H1 (cell line): ENCODE measurements at regions not wholly inside any gene's neighbourhood (a gene's known extent, or its start where the extent isn't known, plus 50 kb on each side); places are given as distances from the start of the nearest gene placed in this dataset.

Experiments used
- CTCF ChIP-seq, 3 experiments: IDR thresholded peaks; 1 replicate in 2 of 3; 2 replicates in 1 of 3; pipeline versions ENCODE4 v1.5.1 to v1.6.1; 2011; ENCODE audit warnings: low read length in 3 of 3, mild to moderate bottlenecking in 3 of 3, inconsistent platforms in 2 of 3, low read depth in 1 of 3, moderate library complexity in 1 of 3; ENCODE audit not compliant: insufficient read depth in 1 of 3; ENCODE audit errors: control extremely low read depth in 1 of 3
- EP300 ChIP-seq, 2 experiments: IDR thresholded peaks; 1 replicate in 1 of 2; 2 replicates in 1 of 2; pipeline ENCODE4 v1.6.1; 2011 to 2012; ENCODE audit warnings: low read depth in 2 of 2, low read length in 2 of 2, mild to moderate bottlenecking in 2 of 2, borderline replicate concordance in 1 of 2, inconsistent platforms in 1 of 2, moderate library complexity in 1 of 2
- JUND ChIP-seq: IDR thresholded peaks from 2 replicates; pipeline ENCODE4 v1.6.1; 2011; ENCODE audit warnings: mild to moderate bottlenecking, improper control_type of control experiment, low read length
- MAFK ChIP-seq: IDR thresholded peaks from 2 replicates; pipeline ENCODE4 v1.6.1; 2012; ENCODE audit warnings: low read depth, mild to moderate bottlenecking, improper control_type of control experiment, low read length
- MAX ChIP-seq: IDR thresholded peaks from 2 replicates; pipeline ENCODE4 v1.6.1; 2012; ENCODE audit warnings: inconsistent platforms
- POLR2A ChIP-seq, 2 experiments: IDR thresholded peaks; 1 replicate in 1 of 2; 2 replicates in 1 of 2; pipeline ENCODE4 v1.6.1; 2011; ENCODE audit warnings: low read depth in 2 of 2, low read length in 2 of 2, mild to moderate bottlenecking in 2 of 2; ENCODE audit errors: control extremely low read depth in 1 of 2
- POLR2AphosphoS5 ChIP-seq: IDR thresholded peaks from 2 replicates; pipeline ENCODE4 v1.6.1; 2011; ENCODE audit warnings: low read depth, low read length
- RAD21 ChIP-seq, 2 experiments: IDR thresholded peaks in 1 of 2; conservative IDR thresholded peaks in 1 of 2; 2 replicates each; pipeline ENCODE4 v1.6.1; 2011; ENCODE audit warnings: low read depth in 2 of 2, low read length in 2 of 2, improper control_type of control experiment in 1 of 2, inconsistent platforms in 1 of 2, mild to moderate bottlenecking in 1 of 2, moderate library complexity in 1 of 2
- RFX5 ChIP-seq: IDR thresholded peaks from 2 replicates; pipeline ENCODE4 v1.6.1; 2011; ENCODE audit warnings: low read depth, low read length, improper control_type of control experiment, borderline replicate concordance
- SP4 ChIP-seq: IDR thresholded peaks from 2 replicates; pipeline ENCODE4 v1.6.1; 2012; ENCODE audit warnings: low read length, inconsistent platforms
- TBP ChIP-seq: IDR thresholded peaks from 2 replicates; pipeline ENCODE4 v1.6.1; 2011; ENCODE audit warnings: low read depth, low read length, improper control_type of control experiment
- ZNF274 ChIP-seq: IDR thresholded peaks from 2 replicates; pipeline ENCODE4 v1.7.0; 2012; ENCODE audit warnings: low read length, borderline replicate concordance; ENCODE audit errors: extremely low read depth

DNA sequence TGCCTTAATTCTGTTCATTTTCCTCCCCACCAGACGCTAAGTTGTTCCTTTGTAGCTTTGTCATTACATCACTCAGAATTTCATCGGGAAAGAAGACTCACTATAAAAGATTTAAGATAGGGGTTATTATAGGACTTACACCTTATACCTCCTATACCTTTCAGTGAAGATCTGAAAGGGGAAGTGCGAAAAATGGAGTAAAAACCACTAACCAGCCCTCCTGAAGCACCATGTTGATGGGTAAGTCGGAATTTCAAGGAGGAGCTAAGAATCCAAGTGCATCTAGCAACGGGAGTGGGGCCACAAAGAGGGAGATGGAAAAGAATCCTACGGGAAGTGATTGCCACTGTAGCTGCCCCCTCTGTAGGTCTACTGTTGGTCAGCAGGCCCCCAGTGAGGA is 119.1 kb upstream of the H2AZ1 start:
- TF ChIP-seq CTCF (IDR thresholded peaks at IDR 0.05; ENCODE audit: control extremely low read depth in 1 of 3, insufficient read depth in 1 of 3, low read depth in 1 of 3, low read length in 3 of 3), result no peak
- TF ChIP-seq MAX, result no peak
- no peak for TF ChIP-seq MAFK
- no peak for TF ChIP-seq RAD21 (IDR thresholded peaks at IDR 0.05 in 1 of 2, conservative IDR thresholded peaks at IDR 0.05 in 1 of 2; ENCODE audit: low read depth in 2 of 2, low read length in 2 of 2)
- TF ChIP-seq POLR2AphosphoS5, result no peak
- TF ChIP-seq POLR2A (IDR thresholded peaks at IDR 0.05; ENCODE audit: control extremely low read depth in 1 of 2, low read depth in 2 of 2, low read length in 2 of 2), result no peak
- no peak for TF ChIP-seq EP300 (IDR thresholded peaks at IDR 0.05; ENCODE audit: borderline replicate concordance in 1 of 2, low read depth in 2 of 2, low read length in 2 of 2)
- TF ChIP-seq SP4, result no peak
- no peak for TF ChIP-seq ZNF274
- TF ChIP-seq RFX5, result no peak
- no peak for TF ChIP-seq JUND
- TF ChIP-seq TBP, result no peak
